B cell (primary cell): ENCODE measurements at regions not wholly inside any gene's neighbourhood (a gene's known extent, or its start where the extent isn't known, plus 50 kb on each side); places are given as distances from the start of the nearest gene placed in this dataset.

Source experiments
- ATAC-seq: fragments of 200-7000 bp; cut with Tn5 transposase; one replicate; pipeline ENCODE4 v1.10.0; 2021; ENCODE audit warnings: low read depth, mild to moderate bottlenecking, moderate number of reproducible peaks, moderate library complexity
- CTCF ChIA-PET: fragments of 350-600 bp; sonication (Branson Sonifier 250); formaldehyde crosslinking; loops from one replicate; lab custom pipeline; 2021; ENCODE audit warnings: antibody characterized with exemption, inconsistent platforms; lab: Charles Lee
- POLR2A ChIA-PET: fragments of 350-600 bp; sonication (Branson Sonifier 250); formaldehyde crosslinking; loops from one replicate; lab custom pipeline; 2021; ENCODE audit warnings: antibody characterized with exemption; lab: Charles Lee
- DNase-seq: peaks from one replicate; pipeline ENCODE4 v3.0.0; 2013
- H2AFZ ChIP-seq: 2 replicates; pipeline ENCODE4 v1.6.1; 2012; ENCODE audit warnings: mild to moderate bottlenecking, low read depth, low read length; ENCODE audit not compliant: insufficient read depth, poor library complexity, severe bottlenecking
- H3K27ac ChIP-seq, 2 donors: 1 replicate in 1 of 2; 2 replicates in 1 of 2; pipeline ENCODE4 v1.5.1; 2012 to 2013; ENCODE audit warnings: low read length in 2 of 2, mild to moderate bottlenecking in 2 of 2, moderate library complexity in 1 of 2
- H3K27me3 ChIP-seq, 4 experiments: fragments of 200-600 bp in 1 of 4; sonication (generic) in 1 of 4; replicated peaks in 1 of 4; 1 replicate in 2 of 4; 2 replicates in 2 of 4; pipeline versions ENCODE4 v1.6.1 to v1.7.0; 2013 to 2016; ENCODE audit warnings: low read length in 3 of 4, mild to moderate bottlenecking in 2 of 4, mixed read lengths in 1 of 4, moderate library complexity in 1 of 4; ENCODE audit not compliant: insufficient read depth in 4 of 4, control insufficient read depth in 3 of 4; ENCODE audit errors: control extremely low read depth in 1 of 4
- H3K36me3 ChIP-seq, 2 experiments: replicated peaks in 1 of 2; 1 replicate in 1 of 2; 2 replicates in 1 of 2; pipeline versions ENCODE4 v1.6.1 to v1.7.1; 2013; ENCODE audit warnings: low read length in 1 of 2; ENCODE audit not compliant: insufficient read depth in 2 of 2, control insufficient read depth in 1 of 2; ENCODE audit errors: control extremely low read depth in 1 of 2, extremely low read depth in 1 of 2
- H3K4me1 ChIP-seq, 2 donors: fragments of 200-600 bp in 1 of 2; sonication (generic) in 1 of 2; 1 replicate in 1 of 2; 2 replicates in 1 of 2; pipeline versions ENCODE4 v1.5.1 to v1.6.1; 2013 to 2017; ENCODE audit warnings: low read length in 2 of 2; ENCODE audit not compliant: control insufficient read depth in 2 of 2, insufficient read depth in 2 of 2
- H3K4me2 ChIP-seq: replicated peaks from 2 replicates; pipeline ENCODE3; 2012; ENCODE audit warnings: mild to moderate bottlenecking, low read depth, low read length; ENCODE audit not compliant: poor library complexity, severe bottlenecking
- H3K4me3 ChIP-seq, 5 experiments: fragments of 200-600 bp in 1 of 5; sonication (generic) in 1 of 5; 1 replicate in 3 of 5; 2 replicates in 2 of 5; pipeline versions ENCODE4 v1.5.1 to v1.7.0; 2011 to 2016; ENCODE audit warnings: low read length in 4 of 5, mild to moderate bottlenecking in 4 of 5, low read depth in 2 of 5, control low read depth in 1 of 5, moderate library complexity in 1 of 5; ENCODE audit not compliant: insufficient read depth in 1 of 5; ENCODE audit errors: control extremely low read depth in 1 of 5, extremely low read depth in 1 of 5
- H3K79me2 ChIP-seq: fragments of 200-600 bp; sonication (generic); one replicate; pipeline ENCODE4 v1.6.0; 2016; ENCODE audit warnings: low read length; ENCODE audit not compliant: control insufficient read depth, insufficient read depth
- H3K9ac ChIP-seq: fragments of 200-600 bp; sonication (generic); 2 replicates; pipeline ENCODE4 v1.6.1; 2017; ENCODE audit warnings: mild to moderate bottlenecking, low read length, moderate library complexity
- H3K9me3 ChIP-seq, 3 donors: one replicate each; pipeline versions ENCODE4 v1.6.1 to v1.7.1; 2013; ENCODE audit warnings: low read length in 2 of 3; ENCODE audit not compliant: control insufficient read depth in 2 of 3, insufficient read depth in 1 of 3; ENCODE audit errors: control extremely low read depth in 1 of 3
- H4K20me1 ChIP-seq: 2 replicates; pipeline ENCODE4 v1.6.0; 2012; ENCODE audit warnings: mild to moderate bottlenecking, low read length; ENCODE audit not compliant: insufficient read depth, control insufficient read depth, poor library complexity, severe bottlenecking
- H3K27ac Mint-ChIP-seq: one replicate; pipeline ENCODE4 v1.8.0; 2021; ENCODE audit warnings: mixed read lengths
- H3K27me3 Mint-ChIP-seq: one replicate; pipeline ENCODE4 v1.8.0; 2021; ENCODE audit warnings: mixed read lengths
- H3K4me1 Mint-ChIP-seq: one replicate; pipeline ENCODE4 v1.8.0; 2021; ENCODE audit warnings: mixed read lengths
- H3K4me3 Mint-ChIP-seq: one replicate; pipeline ENCODE4 v1.8.0; 2021; ENCODE audit warnings: mixed read lengths
- H3K9me3 Mint-ChIP-seq: one replicate; pipeline ENCODE4 v1.8.0; 2022; ENCODE audit warnings: mixed read lengths; ENCODE audit not compliant: insufficient read depth
- CTCF ChIP-seq: fragments of 200-600 bp; IDR thresholded peaks from one replicate; pipeline ENCODE4 v1.8.0; 2022; ENCODE audit warnings: antibody characterized with exemption, mild to moderate bottlenecking
- EZH2 ChIP-seq: IDR thresholded peaks from 2 replicates; pipeline ENCODE4 v1.6.1; 2012; ENCODE audit warnings: borderline replicate concordance, low read depth, mild to moderate bottlenecking, moderate library complexity, low read length; ENCODE audit not compliant: insufficient read depth, poor library complexity, severe bottlenecking
- WGBS: methylation state at CpG from one replicate; pipeline ENCODE4 v1.1.5; 2013; ENCODE audit warnings: missing lambda C conversion rate; ENCODE audit not compliant: insufficient coverage; 5-methylcytosine and 5-hydroxymethylcytosine counted together
- intact Hi-C: fragments of 100-400 bp; cut with micrococcal nuclease; formaldehyde crosslinking; loops from one replicate; pipeline ENCODE4 v1.10.0; 2022

DNA sequence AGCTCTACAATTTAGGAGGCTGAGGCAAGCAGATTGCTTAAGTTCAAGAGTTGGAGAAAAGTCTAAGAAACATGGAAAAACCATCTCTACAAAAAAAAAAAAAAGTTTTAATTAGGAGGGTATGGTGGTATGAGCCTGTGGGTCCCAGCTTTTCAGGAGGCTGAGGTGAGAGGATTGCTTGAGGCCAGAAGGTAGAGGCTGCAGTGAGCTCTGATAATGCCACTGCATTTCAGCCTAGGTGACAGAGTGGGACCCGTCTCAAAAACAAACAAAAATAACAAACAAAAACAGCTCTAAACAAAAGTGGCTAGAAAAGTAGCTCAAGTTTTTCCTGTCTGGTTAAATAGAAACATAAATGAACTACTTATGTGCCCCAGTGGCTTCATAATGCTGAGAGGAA lies 2133.6 kb upstream of the DEFB115 start:
- POLR2A ChIA-PET = no interaction called here
- CTCF ChIA-PET = no interaction called here
- H3K4me1 Mint-ChIP-seq = no peaks in the 10 kb centered on the region
- Histone ChIP-seq H3K4me2 (no peak overlapping the region), H3K27me3 (no peaks in the 10 kb centered on the region), H3K9ac (no peak overlapping the region), H3K27ac (no peak overlapping the region), H4K20me1 (no peaks in the 10 kb centered on the region), H3K36me3 (no peaks in the 10 kb centered on the region), H2AFZ (no peak overlapping the region), H3K4me3 (no peak overlapping the region), H3K4me1 (no peaks in the 10 kb centered on the region), H3K9me3 (peaks cover 2 to 11% (median 3%) of the 10 kb centered on the region in 3 donors), H3K79me2 (no peaks in the 10 kb centered on the region)
- ATAC-seq = no peak
- H3K4me3 Mint-ChIP-seq = no peak overlapping the region
- H3K27ac Mint-ChIP-seq = no peak overlapping the region
- no peaks in the 10 kb centered on the region for H3K27me3 Mint-ChIP-seq
- no peak for DNase-seq
- peaks cover 9% of the 10 kb centered on the region for H3K9me3 Mint-ChIP-seq
- intact Hi-C loops = no loop called here
- WGBS = no CpG with 5 or more reads among the region's 1 CpG
- TF ChIP-seq EZH2 (no peak), CTCF (no peak)
